Heart right ventricle (tissue), 16 donors: ENCODE measurements at regions not wholly inside any gene's neighbourhood (a gene's known extent, or its start where the extent isn't known, plus 50 kb on each side); places are given as distances from the start of the nearest gene placed in this dataset.
"Not testable (repeated sequence)": the region's sequence is repeated elsewhere in the genome, so short reads cannot be mapped to it uniquely, and the experiment has no call there.

Source experiments
- ATAC-seq, 8 donors: fragments of 200-7000 bp; cut with Tn5 transposase; one replicate each; pipeline ENCODE4 v1.9.1; 2020; ENCODE audit warnings: mild to moderate bottlenecking in 8 of 8, moderate library complexity in 8 of 8, moderate number of reproducible peaks in 1 of 8
- DNase-seq, 2 donors: peaks; one replicate each; pipeline ENCODE4 v3.0.0-alpha.2; 2020
- H3K27ac ChIP-seq, 10 donors: fragments of 200-600 bp; sonication (generic) in 2 of 10; one replicate each; pipeline versions ENCODE4 v1.5.0 to v1.8.0; 2020 to 2022; ENCODE audit warnings: mild to moderate bottlenecking in 3 of 10
- H3K27me3 ChIP-seq, 7 donors: fragments of 200-600 bp; one replicate each; pipeline ENCODE4 v1.8.0; 2021 to 2022; ENCODE audit warnings: mild to moderate bottlenecking in 2 of 7
- H3K36me3 ChIP-seq, 9 donors: fragments of 200-600 bp; sonication (generic) in 1 of 9; one replicate each; pipeline versions ENCODE4 v1.5.0 to v1.8.0; 2020 to 2022; ENCODE audit warnings: mild to moderate bottlenecking in 2 of 9
- H3K4me1 ChIP-seq, 9 donors: fragments of 200-600 bp; sonication (generic) in 1 of 9; one replicate each; pipeline versions ENCODE4 v1.5.0 to v1.8.0; 2020 to 2022; ENCODE audit warnings: mild to moderate bottlenecking in 4 of 9
- H3K4me3 ChIP-seq, 10 donors: fragments of 200-600 bp; sonication (generic) in 2 of 10; one replicate each; pipeline versions ENCODE4 v1.5.0 to v1.8.0; 2020 to 2022; ENCODE audit warnings: mild to moderate bottlenecking in 7 of 10, moderate library complexity in 2 of 10
- H3K9me3 ChIP-seq, 11 donors: fragments of 200-600 bp in 10 of 11; sonication (generic) in 2 of 11; one replicate each; pipeline versions ENCODE4 v1.5.0 to v1.8.0; 2013 to 2022; ENCODE audit warnings: mild to moderate bottlenecking in 2 of 11, control low read depth in 1 of 11, moderate library complexity in 1 of 11
- WGBS, 2 donors: extraction: QIAGEN DNeasy Blood & Tissue Kit; methylation state at CpG; one replicate each; pipeline ENCODE4 v1.1.7; 2013; ENCODE audit warnings: inconsistent platforms in 1 of 2; 5-methylcytosine and 5-hydroxymethylcytosine counted together
- intact Hi-C, 10 donors: fragments of 100-400 bp; cut with DNase I; formaldehyde crosslinking; loops; one replicate each; pipeline versions ENCODE4 v1.11.1 to v1.14.2; 2022
- TF ChIP-seq, protein P1 (sequence below), 9 donors: fragments of 200-600 bp; sonication (generic) in 2 of 9; IDR thresholded peaks; one replicate each; pipeline versions ENCODE4 v1.5.0 to v1.8.0; 2021 to 2022; ENCODE audit warnings: antibody characterized with exemption in 9 of 9, mild to moderate bottlenecking in 5 of 9, moderate library complexity in 1 of 9
- donor health status: Arrhythmogenic right ventricular cardiomyopathy.
- donor health status: ischemic (EF 13 %, LVEDD 7.1; RV severe dilation, severe dysfunction).
- donor health status: healthy with polysubstance abuse.
- donor health status: DM: no; HTN: yes; CAD: no.
- donor health status: DM: no; HTN: no; CAD: no.
- donor health status: ischemic (EF 25% LVEDD 6.9; RV normal size, moderate dysfunction).
- donor health status: ischemic (EF 25% LVEDD 5.7; RV mildly dilated, moderate dysfunction).
- donor health status: healthy.
- donor health status: DM: yes; HTN: yes; CAD: no.
- donor health status: Ischemic cardiomyopathy.
- donor health status: ischemic (EF 35%, LVEDD 5.7; RV mildly dilated, moderate dysfunction).
- donor health status: nonischemic (EF 11% LVEDD 7.7; RV severe dilation, severe dysfunction).
- donor health status: DM: yes; HTN: yes; CAD: no.
- donor health status: PGD.
- donor health status: ischemic (EF 29% LVEDD 5.4; RV normal size, mild dysfunction).
- donor health status: nonischemic (EF 23%, LVEDD 6.1; RV moderate dilation, normal function).

DNA sequence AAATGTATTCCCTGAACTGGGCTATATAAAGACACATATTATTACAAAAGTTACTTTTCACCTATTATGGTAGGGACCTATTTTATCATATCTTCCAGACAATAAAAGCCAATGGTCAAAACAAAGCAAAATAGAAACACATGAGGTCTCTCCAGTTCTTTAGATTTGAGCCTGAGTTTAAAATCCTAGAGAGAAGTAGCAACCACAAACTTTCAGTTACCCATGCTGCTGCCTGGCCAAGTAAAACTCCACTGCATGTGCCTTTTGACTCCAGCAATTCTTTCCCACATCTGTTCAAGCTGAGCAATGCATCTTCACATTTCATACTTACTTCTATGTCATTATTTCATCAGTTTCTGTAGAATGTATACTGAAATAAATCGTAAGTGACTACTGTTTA, 405.3 kb downstream of the STK39 start:
- no peak overlapping the region for H3K4me3 ChIP-seq
- ATAC-seq: no peak
- TF ChIP-seq, protein P1, sequence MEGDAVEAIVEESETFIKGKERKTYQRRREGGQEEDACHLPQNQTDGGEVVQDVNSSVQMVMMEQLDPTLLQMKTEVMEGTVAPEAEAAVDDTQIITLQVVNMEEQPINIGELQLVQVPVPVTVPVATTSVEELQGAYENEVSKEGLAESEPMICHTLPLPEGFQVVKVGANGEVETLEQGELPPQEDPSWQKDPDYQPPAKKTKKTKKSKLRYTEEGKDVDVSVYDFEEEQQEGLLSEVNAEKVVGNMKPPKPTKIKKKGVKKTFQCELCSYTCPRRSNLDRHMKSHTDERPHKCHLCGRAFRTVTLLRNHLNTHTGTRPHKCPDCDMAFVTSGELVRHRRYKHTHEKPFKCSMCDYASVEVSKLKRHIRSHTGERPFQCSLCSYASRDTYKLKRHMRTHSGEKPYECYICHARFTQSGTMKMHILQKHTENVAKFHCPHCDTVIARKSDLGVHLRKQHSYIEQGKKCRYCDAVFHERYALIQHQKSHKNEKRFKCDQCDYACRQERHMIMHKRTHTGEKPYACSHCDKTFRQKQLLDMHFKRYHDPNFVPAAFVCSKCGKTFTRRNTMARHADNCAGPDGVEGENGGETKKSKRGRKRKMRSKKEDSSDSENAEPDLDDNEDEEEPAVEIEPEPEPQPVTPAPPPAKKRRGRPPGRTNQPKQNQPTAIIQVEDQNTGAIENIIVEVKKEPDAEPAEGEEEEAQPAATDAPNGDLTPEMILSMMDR (IDR thresholded peaks at IDR 0.05): no peak
- H3K9me3 ChIP-seq: no peaks in the 10 kb centered on the region
- H3K4me1 ChIP-seq: no peaks in the 10 kb centered on the region
- H3K27me3 ChIP-seq: peaks cover 0 to 3% (median 0%) of the 10 kb centered on the region in 7 donors
- no peaks in the 10 kb centered on the region for H3K36me3 ChIP-seq
- WGBS, 2 donors: 83 to 97% methylated on average over 1 of the region's 1 CpG
- H3K27ac ChIP-seq: no peak overlapping the region
- intact Hi-C loops: no loop called here
- no peak for DNase-seq

GRCh38 chr2:167835290-167835689, 412.1 kb downstream of the STK39 start:
- DNase-seq, intact Hi-C loops: not testable (repeated sequence)
- 81 to 90% methylated on average over 7 to 8 of the region's 8 CpGs for WGBS, 2 donors

DNA sequence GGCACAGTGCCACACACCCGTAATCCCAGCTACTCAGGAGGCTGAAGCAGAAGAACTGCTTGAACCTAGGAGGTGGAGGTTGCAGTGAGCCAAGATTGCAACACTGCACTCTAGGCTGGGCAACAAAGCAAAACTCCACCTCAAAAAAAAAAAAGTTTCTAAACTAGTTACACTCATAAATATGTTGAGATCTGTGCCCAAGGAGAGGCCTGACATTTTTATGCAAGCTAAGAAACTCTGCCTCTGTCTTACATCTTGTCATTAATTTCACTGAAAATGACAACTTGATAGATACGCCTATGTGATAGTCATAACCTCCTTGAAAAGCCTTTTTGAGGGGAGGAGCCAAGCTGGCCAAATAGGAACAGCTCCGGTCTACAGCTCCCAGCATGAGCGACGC, 412.7 kb downstream of the STK39 start:
- ATAC-seq (no peak), DNase-seq (no peak)
- H3K9me3 ChIP-seq: no peaks in the 10 kb centered on the region
- intact Hi-C loops: no loop called here
- H3K4me1 ChIP-seq: no peaks in the 10 kb centered on the region
- H3K27ac ChIP-seq: no peak overlapping the region
- WGBS, 2 donors: 93% methylated on average over 5 of the region's 5 CpGs
- H3K27me3 ChIP-seq: no peaks in the 10 kb centered on the region
- no peaks in the 10 kb centered on the region for H3K36me3 ChIP-seq
- no peak overlapping the region for H3K4me3 ChIP-seq
- TF ChIP-seq, protein P1 (IDR thresholded peaks at IDR 0.05): no peak

More at GRCh38 chr2:167835290-167835689, 412.1 kb downstream of the STK39 start:
- not testable (repeated sequence) for H3K9me3 ChIP-seq, H3K4me3 ChIP-seq, ATAC-seq, H3K36me3 ChIP-seq, H3K27ac ChIP-seq, H3K27me3 ChIP-seq, H3K4me1 ChIP-seq

GRCh38 chr2:167833294-167833693, 414.1 kb downstream of the STK39 start:
- TF ChIP-seq, protein P1 (IDR thresholded peaks at IDR 0.05): no peak
- ATAC-seq (no peak), DNase-seq (no peak)
- H3K27me3 ChIP-seq: no peaks in the 10 kb centered on the region
- intact Hi-C loops: no loop called here
- H3K4me3 ChIP-seq: no peak overlapping the region
- no peaks in the 10 kb centered on the region for H3K36me3 ChIP-seq
- no peak overlapping the region for H3K27ac ChIP-seq
- WGBS, 2 donors: 69 to 75% methylated on average over 4 of the region's 4 CpGs
- H3K9me3 ChIP-seq: no peaks in the 10 kb centered on the region
- H3K4me1 ChIP-seq: no peaks in the 10 kb centered on the region

GRCh38 chr2:167832868-167833287, 414.5 kb downstream of the STK39 start:
- Histone ChIP-seq H3K9me3 (no peaks in the 10 kb centered on the region), H3K4me3 (no peak overlapping the region), H3K4me1 (no peaks in the 10 kb centered on the region), H3K27ac (no peak overlapping the region), H3K36me3 (no peaks in the 10 kb centered on the region), H3K27me3 (no peaks in the 10 kb centered on the region)
- no peak for DNase-seq
- no peak for ATAC-seq
- TF ChIP-seq, protein P1 (IDR thresholded peaks at IDR 0.05): no peak
- intact Hi-C loops: no loop called here
- WGBS, 2 donors: 47 to 52% methylated on average over 4 of the region's 4 CpGs
